H9 (cell line): ENCODE measurements at regions not wholly inside any gene's neighbourhood (a gene's known extent, or its start where the extent isn't known, plus 50 kb on each side); places are given as distances from the start of the nearest gene placed in this dataset.

ENCODE experiments used
- DNase-seq: peaks from one replicate; pipeline ENCODE4 v3.0.0-alpha.2; 2017
- H2AFZ ChIP-seq: one replicate; pipeline ENCODE4 v1.6.1; 2013; ENCODE audit warnings: mild to moderate bottlenecking, low read length, control low read depth, moderate library complexity
- H2AK5ac ChIP-seq: 2 replicates; pipeline ENCODE4 v1.6.1; 2013; ENCODE audit warnings: low read length, control low read depth, mixed read lengths; ENCODE audit not compliant: insufficient read length
- H2BK120ac ChIP-seq: one replicate; pipeline ENCODE4 v1.6.1; 2013; ENCODE audit warnings: low read depth, mild to moderate bottlenecking, low read length, control low read depth, inconsistent platforms; ENCODE audit not compliant: poor library complexity, severe bottlenecking
- H2BK12ac ChIP-seq: 2 replicates; pipeline ENCODE4 v1.6.1; 2013; ENCODE audit warnings: low read length, control low read depth, mixed read lengths, low read depth; ENCODE audit not compliant: insufficient read length
- H2BK15ac ChIP-seq: 2 replicates; pipeline ENCODE4 v1.6.1; 2013; ENCODE audit warnings: low read depth, low read length, control low read depth
- H2BK20ac ChIP-seq: one replicate; pipeline ENCODE4 v1.6.1; 2013; ENCODE audit warnings: low read depth, mild to moderate bottlenecking, low read length, control low read depth, inconsistent platforms; ENCODE audit not compliant: poor library complexity, severe bottlenecking
- H2BK5ac ChIP-seq: 2 replicates; pipeline ENCODE4 v1.6.1; 2013; ENCODE audit warnings: low read length, control low read depth, mixed read lengths; ENCODE audit not compliant: insufficient read length
- H3K14ac ChIP-seq: 2 replicates; pipeline ENCODE4 v1.6.1; 2013; ENCODE audit warnings: low read length, control low read depth; ENCODE audit not compliant: insufficient read depth
- H3K18ac ChIP-seq: 2 replicates; pipeline ENCODE4 v1.6.1; 2013; ENCODE audit warnings: low read depth, mild to moderate bottlenecking, mixed read lengths, low read length, control low read depth; ENCODE audit not compliant: insufficient read length
- H3K23ac ChIP-seq: 2 replicates; pipeline ENCODE4 v1.6.1; 2013; ENCODE audit warnings: low read length, control low read depth, mixed read lengths, low read depth; ENCODE audit not compliant: insufficient read length
- H3K23me2 ChIP-seq: 2 replicates; pipeline ENCODE4 v1.6.1; 2013; ENCODE audit warnings: low read depth, mild to moderate bottlenecking, mixed read lengths, low read length, control low read depth; ENCODE audit not compliant: insufficient read length, poor library complexity, severe bottlenecking
- H3K27ac ChIP-seq: 2 replicates; pipeline ENCODE4 v1.5.1; 2013; ENCODE audit warnings: low read length, control low read depth, mixed read lengths, low read depth; ENCODE audit not compliant: insufficient read length
- H3K27me3 ChIP-seq: 2 replicates; pipeline ENCODE4 v1.6.1; 2013; ENCODE audit warnings: low read length, control low read depth, inconsistent platforms; ENCODE audit not compliant: insufficient read depth
- H3K4ac ChIP-seq: 2 replicates; pipeline ENCODE4 v1.6.1; 2013; ENCODE audit warnings: low read depth, mild to moderate bottlenecking, control low read depth, inconsistent platforms, low read length, moderate library complexity
- H3K4me1 ChIP-seq: 2 replicates; pipeline ENCODE4 v1.6.1; 2013; ENCODE audit warnings: low read length, control low read depth, inconsistent platforms; ENCODE audit not compliant: insufficient read depth
- H3K4me2 ChIP-seq: 2 replicates; pipeline ENCODE4 v1.6.1; 2013; ENCODE audit warnings: low read length, control low read depth, mixed read lengths; ENCODE audit not compliant: insufficient read length, insufficient read depth
- H3K56ac ChIP-seq: 2 replicates; pipeline ENCODE4 v1.6.1; 2013; ENCODE audit warnings: low read depth, mild to moderate bottlenecking, mixed read lengths, low read length, control low read depth; ENCODE audit not compliant: insufficient read length
- H3K79me1 ChIP-seq: 2 replicates; pipeline ENCODE4 v1.6.1; 2013; ENCODE audit warnings: low read depth, mild to moderate bottlenecking, moderate library complexity, low read length, control low read depth, inconsistent platforms; ENCODE audit not compliant: insufficient read depth, poor library complexity, severe bottlenecking
- H3K79me2 ChIP-seq: 2 replicates; pipeline ENCODE4 v1.6.1; 2013; ENCODE audit warnings: low read length, control low read depth, inconsistent platforms; ENCODE audit not compliant: insufficient read depth
- H3K9ac ChIP-seq: 2 replicates; pipeline ENCODE4 v1.6.1; 2013; ENCODE audit warnings: low read length, control low read depth, mixed read lengths; ENCODE audit not compliant: insufficient read length; ENCODE audit errors: extremely low read depth
- H3K9me3 ChIP-seq: one replicate; pipeline ENCODE4 v1.6.1; 2013; ENCODE audit warnings: low read depth, low read length, inconsistent platforms; ENCODE audit not compliant: control insufficient read depth
- H3T11ph ChIP-seq: one replicate; pipeline ENCODE4 v1.6.1; 2013; ENCODE audit warnings: mild to moderate bottlenecking, low read length, control low read depth, inconsistent platforms
- H4K20me1 ChIP-seq: one replicate; pipeline ENCODE4 v1.6.1; 2013; ENCODE audit not compliant: control insufficient read depth, insufficient read length, insufficient read depth
- H4K5ac ChIP-seq: 2 replicates; pipeline ENCODE4 v1.6.1; 2013; ENCODE audit warnings: low read depth, mild to moderate bottlenecking, mixed read lengths, low read length, control low read depth; ENCODE audit not compliant: insufficient read length
- H4K8ac ChIP-seq: replicated peaks from 2 replicates; pipeline ENCODE4 v1.6.1; 2013; ENCODE audit warnings: low read length, control low read depth, mixed read lengths, low read depth; ENCODE audit not compliant: insufficient read length
- H4K91ac ChIP-seq: 2 replicates; pipeline ENCODE4 v1.6.1; 2013; ENCODE audit warnings: low read depth, mild to moderate bottlenecking, moderate library complexity, mixed read lengths, low read length, control low read depth; ENCODE audit not compliant: insufficient read length
- H3K27ac Mint-ChIP-seq, 3 experiments: 2 replicates in 2 of 3; 3 replicates in 1 of 3; pipeline ENCODE4 v1.8.0; 2020 to 2021; ENCODE audit warnings: mixed read lengths in 3 of 3, mild to moderate bottlenecking in 1 of 3, moderate library complexity in 1 of 3
- H3K27me3 Mint-ChIP-seq: 2 replicates; pipeline ENCODE4 v1.8.0; 2021; ENCODE audit warnings: low read depth, mild to moderate bottlenecking, moderate library complexity, mixed read lengths
- H3K36me3 Mint-ChIP-seq, 3 experiments: 2 replicates in 2 of 3; 3 replicates in 1 of 3; pipeline ENCODE4 v1.8.0; 2020 to 2021; ENCODE audit warnings: low read depth in 3 of 3, mixed read lengths in 3 of 3; ENCODE audit not compliant: insufficient read depth in 1 of 3
- H3K4me1 Mint-ChIP-seq, 2 experiments: 2 replicates each; pipeline ENCODE4 v1.8.0; 2020; ENCODE audit warnings: mixed read lengths in 2 of 2
- H3K4me3 Mint-ChIP-seq, 2 experiments: 2 replicates in 1 of 2; 3 replicates in 1 of 2; pipeline ENCODE4 v1.8.0; 2020 to 2021; ENCODE audit warnings: mild to moderate bottlenecking in 2 of 2, mixed read lengths in 2 of 2, moderate library complexity in 1 of 2
- H3K9me3 Mint-ChIP-seq, 2 experiments: 2 replicates in 1 of 2; 3 replicates in 1 of 2; pipeline ENCODE4 v1.8.0; 2020; ENCODE audit warnings: mild to moderate bottlenecking in 2 of 2, mixed read lengths in 2 of 2, moderate library complexity in 1 of 2
- CTCF ChIP-seq: fragments of 200-600 bp; sonication (generic); conservative IDR thresholded peaks from 3 replicates; pipeline ENCODE4 v1.8.0; 2021; ENCODE audit warnings: antibody characterized with exemption, mild to moderate bottlenecking
- WGBS: extraction: QIAGEN DNeasy Blood & Tissue Kit; methylation state at CpG from one replicate; pipeline ENCODE4 v1.1.7; 2013; ENCODE audit warnings: missing lambda C conversion rate, low lambda C conversion rate, mixed read lengths; ENCODE audit not compliant: insufficient read length; ENCODE audit errors: extremely low coverage; 5-methylcytosine and 5-hydroxymethylcytosine counted together

- Histone ChIP-seq H4K8ac (no peak overlapping the region), H2BK12ac (no peak overlapping the region), H3K4me2 (no peak overlapping the region), H2BK15ac (no peak overlapping the region), H3K79me2 (no peaks in the 10 kb centered on the region), H3K23me2 (no peaks in the 10 kb centered on the region), H2BK120ac (no peak overlapping the region), H3K23ac (no peak overlapping the region), H3K79me1 (no peaks in the 10 kb centered on the region), H2BK5ac (no peak overlapping the region), H2AFZ (no peak overlapping the region), H3K14ac (no peak overlapping the region), H2BK20ac (no peak overlapping the region), H4K20me1 (no peaks in the 10 kb centered on the region), H3K27me3 (no peaks in the 10 kb centered on the region), H3K9me3 (no peaks in the 10 kb centered on the region), H3K9ac (no peak overlapping the region), H2AK5ac (no peak overlapping the region), H4K91ac (no peak overlapping the region), H3K18ac (no peak overlapping the region), H3K56ac (no peak overlapping the region), H4K5ac (no peak overlapping the region), H3K27ac (no peak overlapping the region), H3K4me1 (no peaks in the 10 kb centered on the region; the same call in 1 of the 2 replicates), H3K4ac (no peak overlapping the region), H3T11ph (no peak overlapping the region)
- no peaks in the 10 kb centered on the region; the same call in none of the 2 replicates for H3K27me3 Mint-ChIP-seq
- no CpG with 5 or more reads among the region's 2 CpGs for WGBS
- no peaks in the 10 kb centered on the region for H3K36me3 Mint-ChIP-seq
- no peak overlapping the region for H3K27ac Mint-ChIP-seq
- no peak overlapping the region for H3K4me3 Mint-ChIP-seq
- peaks cover 7% of the 10 kb centered on the region in 2 experiments for H3K4me1 Mint-ChIP-seq
- peaks cover 0 to 2% of the 10 kb centered on the region in 2 experiments; a peak in 2 of 5 replicates for H3K9me3 Mint-ChIP-seq
- TF ChIP-seq CTCF, result no peak
- no peak for DNase-seq
Measured at GRCh38 chr14:98103705-98104104, 1168.3 kb downstream of the BCL11B start.
